BLaER1 treated with 17β-estradiol and CSF1 and Interleukin-3, amounts not matched to agents 10 nM and 100 nM (cell line): ENCODE measurements at regions not wholly inside any gene's neighbourhood (a gene's known extent, or its start where the extent isn't known, plus 50 kb on each side); places are given as distances from the start of the nearest gene placed in this dataset.

Source experiments
- H3K27ac ChIP-seq, 11 experiments: shearing (Covaris generic); formaldehyde crosslinking; 2 replicates each; pipeline ENCODE4 v1.8.1; 2022
- H3K27me3 ChIP-seq, 11 experiments: shearing (Covaris generic); formaldehyde crosslinking; 2 replicates each; pipeline ENCODE4 v1.8.1; 2022
- H3K36me3 ChIP-seq, 11 experiments: shearing (Covaris generic); formaldehyde crosslinking; 2 replicates each; pipeline ENCODE4 v1.8.1; 2022
- H3K4me1 ChIP-seq, 10 experiments: shearing (Covaris generic); formaldehyde crosslinking; 2 replicates each; pipeline ENCODE4 v1.8.1; 2022
- H3K4me2 ChIP-seq, 11 experiments: shearing (Covaris generic); formaldehyde crosslinking; 2 replicates each; pipeline ENCODE4 v1.8.1; 2022
- H3K4me3 ChIP-seq, 10 experiments: shearing (Covaris generic); formaldehyde crosslinking; 2 replicates each; pipeline ENCODE4 v1.8.1; 2022
- H3K9ac ChIP-seq, 11 experiments: shearing (Covaris generic); formaldehyde crosslinking; 2 replicates each; pipeline ENCODE4 v1.8.1; 2022
- H3K9me3 ChIP-seq, 11 experiments: shearing (Covaris generic); formaldehyde crosslinking; replicated peaks in 1 of 11; 2 replicates each; pipeline ENCODE4 v1.8.1; 2022
- H4K20me1 ChIP-seq, 11 experiments: shearing (Covaris generic); formaldehyde crosslinking; 2 replicates each; pipeline ENCODE4 v1.8.1; 2022
- Cebpa-rat ChIP-seq, 11 experiments: shearing (Covaris generic); IDR thresholded peaks; 2 replicates each; pipeline ENCODE4 v1.8.1; 2022

DNA sequence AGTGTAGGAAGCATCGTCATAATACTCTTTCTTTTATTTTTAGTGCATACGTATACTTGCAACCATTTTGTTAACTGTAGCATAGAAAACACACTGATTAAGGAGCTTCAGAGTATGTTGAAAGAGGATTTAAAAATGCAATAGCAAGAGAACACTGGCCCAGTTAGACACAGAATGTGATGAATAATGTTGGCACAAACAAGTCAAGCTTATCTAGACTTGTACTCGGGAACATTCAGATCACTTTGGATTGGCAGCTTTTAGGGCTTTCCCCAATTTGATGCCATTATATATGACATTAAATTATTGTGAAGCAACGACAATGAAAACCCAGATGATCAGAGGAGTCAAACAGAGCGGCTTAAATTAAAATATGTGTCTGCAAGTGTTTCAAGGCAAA, 468.1 kb downstream of the PRKD1 start:
- TF ChIP-seq Cebpa-rat (IDR thresholded peaks at IDR 0.05) = no peak
- no peak overlapping the region for H3K4me3 ChIP-seq
- no peak overlapping the region for H3K4me2 ChIP-seq
- H3K36me3 ChIP-seq = no peaks in the 10 kb centered on the region
- no peaks in the 10 kb centered on the region for H3K9me3 ChIP-seq
- H3K4me1 ChIP-seq = no peaks in the 10 kb centered on the region
- no peak overlapping the region for H3K9ac ChIP-seq
- H4K20me1 ChIP-seq = no peaks in the 10 kb centered on the region
- no peaks in the 10 kb centered on the region for H3K27me3 ChIP-seq
- H3K27ac ChIP-seq = no peak overlapping the region

DNA sequence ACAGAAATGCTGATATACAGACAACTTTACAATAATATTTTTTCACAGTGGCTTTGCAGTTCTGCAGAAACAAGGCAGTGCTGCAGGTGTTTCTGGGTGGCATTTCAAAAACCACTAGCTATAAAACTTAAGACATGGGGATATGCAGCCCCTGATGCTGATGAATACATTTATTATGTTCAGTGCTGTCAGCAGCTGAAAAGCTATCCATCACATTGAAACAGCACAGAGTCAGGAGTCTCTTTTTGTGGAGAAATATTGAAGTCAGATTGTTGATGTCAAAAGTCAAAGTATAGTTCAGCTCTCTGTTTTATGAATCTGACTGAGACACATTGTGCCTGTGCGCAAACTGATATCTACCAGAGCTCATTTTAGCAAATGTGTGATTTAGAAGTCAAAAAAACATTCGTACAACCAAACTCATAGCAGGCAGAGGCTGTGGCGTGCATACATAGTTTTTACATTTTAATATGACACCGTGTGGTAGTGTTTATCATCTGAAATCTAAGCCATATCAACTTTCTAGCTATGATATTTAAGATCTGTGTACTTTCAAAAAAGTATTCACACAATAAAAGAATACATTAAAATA, 467.6 kb downstream of the PRKD1 start:
- H3K36me3 ChIP-seq = no peaks in the 10 kb centered on the region
- H3K9ac ChIP-seq = no peak overlapping the region
- no peaks in the 10 kb centered on the region for H3K27me3 ChIP-seq
- TF ChIP-seq Cebpa-rat (IDR thresholded peaks at IDR 0.05) = no peak
- no peak overlapping the region for H3K27ac ChIP-seq
- no peaks in the 10 kb centered on the region for H4K20me1 ChIP-seq
- no peak overlapping the region for H3K4me3 ChIP-seq
- no peaks in the 10 kb centered on the region for H3K9me3 ChIP-seq
- 0 out of 20 replicates have a peak, but pooled peaks cover 0 to 3% (median 0%) of the 10 kb centered on the region in 10 experiments for H3K4me1 ChIP-seq
- no peak overlapping the region for H3K4me2 ChIP-seq

DNA sequence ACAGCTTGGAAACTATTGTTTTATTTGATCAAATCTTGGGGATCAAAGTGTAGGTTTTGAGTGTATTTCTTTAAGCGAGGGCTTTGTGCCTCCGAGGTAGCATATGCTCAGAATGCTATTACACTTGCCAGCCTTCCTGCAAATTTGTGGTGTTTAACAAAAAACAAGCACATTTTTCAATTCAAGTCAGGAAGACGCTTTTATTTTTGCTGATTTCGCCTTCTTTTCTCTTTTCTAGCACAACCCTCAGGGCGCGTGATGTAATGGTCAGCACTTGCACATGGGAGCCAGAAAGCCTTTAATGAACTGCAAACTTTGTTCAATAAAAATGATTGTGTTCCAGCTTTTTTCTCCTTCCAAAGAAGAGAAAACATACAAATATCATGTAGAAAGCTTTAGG, 466.5 kb downstream of the PRKD1 start:
- H4K20me1 ChIP-seq = no peaks in the 10 kb centered on the region
- no peak overlapping the region for H3K9ac ChIP-seq
- no peaks in the 10 kb centered on the region for H3K36me3 ChIP-seq
- no peak overlapping the region for H3K4me3 ChIP-seq
- no peak for TF ChIP-seq Cebpa-rat (IDR thresholded peaks at IDR 0.05)
- no peak overlapping the region for H3K4me2 ChIP-seq
- H3K27ac ChIP-seq = no peak overlapping the region
- no peaks in the 10 kb centered on the region for H3K27me3 ChIP-seq
- 0 out of 20 replicates have a peak, but pooled peaks cover 0 to 6% (median 0%) of the 10 kb centered on the region in 10 experiments for H3K4me1 ChIP-seq
- H3K9me3 ChIP-seq = no peaks in the 10 kb centered on the region

DNA sequence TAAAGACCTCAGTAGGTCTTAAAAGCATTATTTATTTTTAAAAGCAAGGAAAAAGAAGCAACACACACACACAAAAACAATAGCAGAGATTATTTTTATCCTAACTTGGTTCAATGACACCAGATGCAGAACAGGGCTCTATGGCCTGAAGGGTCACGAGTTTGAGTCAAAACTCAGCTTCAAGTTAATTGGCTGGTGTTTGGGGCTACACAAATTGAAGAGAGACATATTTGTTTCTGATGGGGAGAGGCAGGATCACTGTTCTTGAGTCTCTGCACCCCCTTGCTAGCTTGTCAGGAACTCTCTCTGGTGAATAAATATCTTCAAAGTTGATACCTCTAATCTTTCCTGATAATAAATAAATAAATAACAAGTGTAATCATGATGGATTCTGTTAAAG, 466.1 kb downstream of the PRKD1 start:
- H3K9ac ChIP-seq = no peak overlapping the region
- no peaks in the 10 kb centered on the region for H3K9me3 ChIP-seq
- no peak overlapping the region for H3K4me2 ChIP-seq
- H3K36me3 ChIP-seq = no peaks in the 10 kb centered on the region
- no peak overlapping the region for H3K27ac ChIP-seq
- no peaks in the 10 kb centered on the region for H4K20me1 ChIP-seq
- 0 out of 20 replicates have a peak, but pooled peaks cover 0 to 6% (median 0%) of the 10 kb centered on the region in 10 experiments for H3K4me1 ChIP-seq
- TF ChIP-seq Cebpa-rat (IDR thresholded peaks at IDR 0.05) = no peak
- H3K4me3 ChIP-seq = no peak overlapping the region
- H3K27me3 ChIP-seq = no peaks in the 10 kb centered on the region

DNA sequence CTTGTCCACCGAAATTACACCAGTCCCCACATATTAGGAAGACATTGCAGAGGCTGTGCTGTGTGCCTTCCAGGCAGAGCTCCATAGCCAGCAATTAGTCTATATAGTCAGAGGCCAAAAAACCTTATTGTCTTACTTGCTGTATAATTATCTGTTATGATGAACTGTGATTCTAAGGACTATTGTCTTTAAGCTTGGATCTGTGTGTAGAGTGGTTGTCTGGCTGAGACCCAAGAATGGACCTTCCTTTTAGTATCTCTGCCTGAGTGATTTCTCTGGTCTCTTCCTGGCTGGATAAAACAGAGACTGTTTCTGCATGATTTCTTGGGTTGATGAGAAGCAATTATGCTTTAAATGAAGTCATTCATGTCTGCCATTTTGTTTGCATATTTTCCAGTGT, 465.3 kb downstream of the PRKD1 start:
- no peak for TF ChIP-seq Cebpa-rat (IDR thresholded peaks at IDR 0.05)
- no peaks in the 10 kb centered on the region for H3K9me3 ChIP-seq
- H3K9ac ChIP-seq = no peak overlapping the region

DNA sequence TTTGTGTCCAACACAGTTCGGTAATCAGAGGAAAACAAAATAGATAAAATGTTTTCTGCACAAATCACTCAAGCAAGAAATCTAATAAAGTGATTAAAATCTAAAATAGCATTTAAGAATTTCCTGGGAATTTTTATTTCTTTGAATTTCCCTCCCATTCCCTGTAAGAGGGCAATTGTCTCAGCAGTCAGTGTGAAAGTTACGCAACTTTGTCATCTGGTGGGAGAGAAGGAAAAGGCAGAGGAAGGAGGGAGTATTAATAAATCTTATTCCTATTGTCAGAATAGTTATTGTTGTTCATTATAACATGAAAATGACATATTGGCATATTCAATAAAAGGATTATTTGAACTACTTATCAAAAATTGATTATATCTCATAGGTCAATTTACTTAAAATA, 464.9 kb downstream of the PRKD1 start:
- Histone ChIP-seq H3K27ac (no peak overlapping the region), H3K9me3 (no peaks in the 10 kb centered on the region), H3K4me1 (0 out of 20 replicates have a peak, but pooled peaks cover 0 to 6% (median 0%) of the 10 kb centered on the region in 10 experiments), H3K9ac (no peak overlapping the region), H3K36me3 (no peaks in the 10 kb centered on the region), H4K20me1 (no peaks in the 10 kb centered on the region), H3K27me3 (no peaks in the 10 kb centered on the region), H3K4me2 (no peak overlapping the region), H3K4me3 (no peak overlapping the region)
- TF ChIP-seq Cebpa-rat (IDR thresholded peaks at IDR 0.05) = peak in 3 of 11 experiments; percentile 40 to 57 (median 51); a peak in 3 of 22 replicates

More for the DNA sequence above, 465.3 kb downstream of the PRKD1 start:
- Histone ChIP-seq H3K4me3 (no peak overlapping the region), H3K27ac (no peak overlapping the region), H3K27me3 (no peaks in the 10 kb centered on the region), H4K20me1 (no peaks in the 10 kb centered on the region), H3K4me1 (0 out of 20 replicates have a peak, but pooled peaks cover 0 to 6% (median 0%) of the 10 kb centered on the region in 10 experiments), H3K36me3 (no peaks in the 10 kb centered on the region), H3K4me2 (no peak overlapping the region)

DNA sequence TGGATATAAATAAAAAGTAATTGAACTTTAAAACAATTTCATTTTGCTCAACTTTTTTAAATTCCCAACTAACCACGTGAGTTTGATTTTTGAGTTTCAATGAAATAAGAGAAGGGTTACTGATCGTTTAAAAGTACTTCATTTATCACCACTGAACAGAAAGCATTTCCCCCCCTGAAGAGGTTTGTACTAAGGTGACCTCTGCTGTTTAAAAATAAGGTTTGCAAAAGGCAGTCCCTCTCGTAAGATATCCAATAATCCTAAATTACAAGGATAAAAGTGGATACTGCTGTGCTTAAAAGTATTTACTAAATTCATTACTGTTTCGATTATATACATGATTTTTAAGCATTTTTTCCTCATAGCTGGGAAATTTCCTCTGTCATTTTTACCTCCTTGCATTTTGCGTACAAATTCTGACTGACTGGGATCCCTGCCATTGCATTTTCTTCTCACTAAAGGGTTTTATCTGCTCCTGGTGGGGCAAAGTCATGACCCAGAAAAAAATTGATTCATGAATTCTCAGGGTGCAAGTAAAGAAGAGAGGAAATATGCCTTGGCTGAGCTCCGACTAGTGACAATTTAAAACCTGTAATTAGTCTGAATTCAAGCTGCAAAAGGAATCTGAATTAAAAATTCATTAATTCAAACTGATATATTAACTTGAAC, 463.8 kb downstream of the PRKD1 start:
- Histone ChIP-seq H3K27me3 (no peaks in the 10 kb centered on the region), H3K9me3 (no peaks in the 10 kb centered on the region), H3K4me1 (0 out of 20 replicates have a peak, but pooled peaks cover 0 to 6% (median 0%) of the 10 kb centered on the region in 10 experiments), H3K27ac (no peak overlapping the region), H4K20me1 (no peaks in the 10 kb centered on the region), H3K9ac (no peak overlapping the region), H3K4me3 (no peak overlapping the region), H3K36me3 (no peaks in the 10 kb centered on the region), H3K4me2 (no peak overlapping the region)
- TF ChIP-seq Cebpa-rat (IDR thresholded peaks at IDR 0.05) = no peak

DNA sequence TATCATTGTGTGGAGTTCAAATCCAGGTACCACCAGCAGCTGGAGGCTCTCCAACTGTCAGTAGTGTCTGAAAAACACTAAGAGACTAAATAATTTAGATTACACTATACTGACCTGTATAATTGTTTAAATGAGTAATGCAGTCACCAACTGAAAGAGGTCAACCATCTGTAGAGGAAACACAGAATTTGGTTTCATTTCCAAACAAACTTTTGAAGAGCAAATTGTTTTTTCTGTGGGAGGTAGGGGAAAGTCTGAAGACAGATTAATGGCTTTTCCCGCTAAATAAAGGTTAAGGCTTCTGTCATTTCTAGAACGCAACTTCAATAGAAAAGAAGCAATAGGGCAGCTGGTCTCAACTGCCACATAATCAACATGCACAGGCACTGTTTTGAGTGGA, 462.6 kb downstream of the PRKD1 start:
- 0 out of 20 replicates have a peak, but pooled peaks cover 0 to 6% (median 0%) of the 10 kb centered on the region in 10 experiments for H3K4me1 ChIP-seq
- no peak overlapping the region for H3K4me3 ChIP-seq
- no peak overlapping the region for H3K9ac ChIP-seq
- no peaks in the 10 kb centered on the region for H3K36me3 ChIP-seq
- no peaks in the 10 kb centered on the region for H3K27me3 ChIP-seq
- no peak overlapping the region for H3K27ac ChIP-seq
- H4K20me1 ChIP-seq = no peaks in the 10 kb centered on the region
- no peak for TF ChIP-seq Cebpa-rat (IDR thresholded peaks at IDR 0.05)
- 0 out of 22 replicates have a peak overlapping the region, but pooled peaks of 1 of the 11 experiments have one; percentile 24 for H3K4me2 ChIP-seq
- no peaks in the 10 kb centered on the region for H3K9me3 ChIP-seq

DNA sequence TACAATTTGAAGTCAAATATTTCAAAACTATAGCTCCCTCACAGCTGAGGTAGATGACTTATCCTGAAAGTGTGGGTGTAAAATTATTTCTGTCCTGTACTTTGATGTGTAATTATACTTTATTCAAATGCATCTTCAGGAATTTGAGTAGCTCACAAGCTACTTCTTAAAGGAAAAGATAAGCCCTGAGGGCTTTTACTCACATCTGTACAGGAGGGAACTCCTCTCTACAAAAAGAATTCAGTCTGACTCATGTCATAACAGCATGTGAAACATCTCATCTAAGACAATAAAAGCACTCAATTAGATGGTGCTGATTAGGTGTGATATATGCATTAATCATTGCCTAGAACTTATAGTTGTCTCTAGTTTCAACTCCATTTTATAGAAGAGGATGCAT, 452.0 kb downstream of the PRKD1 start:
- no peak overlapping the region for H3K27ac ChIP-seq
- no peak overlapping the region for H3K4me3 ChIP-seq
- H3K27me3 ChIP-seq = no peaks in the 10 kb centered on the region
- TF ChIP-seq Cebpa-rat (IDR thresholded peaks at IDR 0.05) = no peak
- H3K9me3 ChIP-seq = no peaks in the 10 kb centered on the region
- H3K4me2 ChIP-seq = no peak overlapping the region
- H3K4me1 ChIP-seq = no peaks in the 10 kb centered on the region
- H3K36me3 ChIP-seq = no peaks in the 10 kb centered on the region
- H4K20me1 ChIP-seq = no peaks in the 10 kb centered on the region
- no peak overlapping the region for H3K9ac ChIP-seq

DNA sequence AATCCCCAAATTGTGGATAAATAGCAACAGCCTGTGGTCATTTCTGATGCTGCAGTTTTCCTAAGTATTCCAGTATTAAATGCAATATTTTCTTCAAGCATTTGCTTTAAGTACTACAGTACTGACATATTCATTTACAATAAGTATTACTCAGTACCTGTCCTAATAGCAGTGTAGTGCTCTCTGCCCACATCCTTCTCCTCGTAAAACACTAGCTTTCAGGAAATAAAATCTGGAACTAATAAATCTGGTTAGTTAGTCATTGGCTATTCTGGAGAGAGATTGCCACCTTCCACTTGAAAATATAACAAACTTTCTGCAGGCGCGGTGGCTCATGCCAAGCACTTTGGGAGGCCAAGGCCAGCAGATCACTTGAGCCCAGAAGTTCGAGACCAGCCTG, 441.5 kb downstream of the PRKD1 start:
- Histone ChIP-seq H3K4me1 (no peaks in the 10 kb centered on the region), H3K4me3 (no peak overlapping the region), H3K36me3 (no peaks in the 10 kb centered on the region), H3K9ac (no peak overlapping the region), H3K9me3 (no peaks in the 10 kb centered on the region), H3K27me3 (no peaks in the 10 kb centered on the region), H3K4me2 (no peak overlapping the region), H3K27ac (no peak overlapping the region), H4K20me1 (no peaks in the 10 kb centered on the region)
- TF ChIP-seq Cebpa-rat (IDR thresholded peaks at IDR 0.05) = no peak
